GM21367 (cell line): ENCODE measurements at regions not wholly inside any gene's neighbourhood (a gene's known extent, or its start where the extent isn't known, plus 50 kb on each side); places are given as distances from the start of the nearest gene placed in this dataset.

Experiments used
- ATAC-seq: cut with Tn5 transposase; IDR thresholded peaks from one replicate; pipeline ENCODE4 v1.9.1; 2021; ENCODE audit not compliant: unreplicated experiment

- ATAC-seq: no peak
These were observed 667.8 kb upstream of the RGMB start for GRCh38 chr5:98105681-98106080.

- ATAC-seq: no peak
These were observed 667.1 kb upstream of the RGMB start for GRCh38 chr5:98106116-98107031.

- no peak for ATAC-seq
These were observed 665.0 kb upstream of the RGMB start for GRCh38 chr5:98108497-98108896.

GRCh38 chr5:98109561-98110006 lies 663.9 kb upstream of the RGMB start:
- no peak for ATAC-seq

- no peak for ATAC-seq
These were observed 663.2 kb upstream of the RGMB start for GRCh38 chr5:98110282-98110691.

- ATAC-seq: no peak
These were observed 662.7 kb upstream of the RGMB start for GRCh38 chr5:98110791-98111190.

GRCh38 chr5:98111686-98112085 lies 661.8 kb upstream of the RGMB start:
- no peak for ATAC-seq

- ATAC-seq: no peak
These were observed 652.2 kb upstream of the RGMB start for GRCh38 chr5:98121036-98121936.

- no peak for ATAC-seq
These were observed 645.2 kb upstream of the RGMB start for GRCh38 chr5:98128271-98128670.

- no peak for ATAC-seq
These were observed 644.6 kb upstream of the RGMB start for GRCh38 chr5:98128846-98129245.

GRCh38 chr5:98130261-98131035 lies 643.0 kb upstream of the RGMB start:
- ATAC-seq: no peak

- no peak for ATAC-seq
These were observed 629.3 kb upstream of the RGMB start for GRCh38 chr5:98144116-98144515.

GRCh38 chr5:98144710-98145109 lies 628.8 kb upstream of the RGMB start:
- ATAC-seq: no peak

GRCh38 chr5:98157368-98157767 lies 616.1 kb upstream of the RGMB start:
- no peak for ATAC-seq

GRCh38 chr5:98158440-98158839 lies 615.0 kb upstream of the RGMB start:
- no peak for ATAC-seq

GRCh38 chr5:98163796-98164493 lies 609.5 kb upstream of the RGMB start:
- no peak for ATAC-seq

GRCh38 chr5:98168871-98169270 lies 604.6 kb upstream of the RGMB start:
- ATAC-seq: no peak

- ATAC-seq: no peak
These were observed 602.5 kb upstream of the RGMB start for GRCh38 chr5:98170994-98171393.

GRCh38 chr5:98173334-98173733 lies 600.1 kb upstream of the RGMB start:
- no peak for ATAC-seq

- no peak for ATAC-seq
These were observed 598.0 kb upstream of the RGMB start for GRCh38 chr5:98175474-98175873.
